Left lung (tissue), 4 donors: ENCODE measurements at regions not wholly inside any gene's neighbourhood (a gene's known extent, or its start where the extent isn't known, plus 50 kb on each side); places are given as distances from the start of the nearest gene placed in this dataset.

Experiments
- ATAC-seq: fragments of 200-7000 bp; cut with Tn5 transposase; one replicate; pipeline ENCODE4 v1.9.1; 2020; ENCODE audit warnings: moderate library complexity
- DNase-seq, 4 donors: peaks; one replicate each; pipeline ENCODE4 v3.0.0-alpha.2; 2013 to 2020
- H3K27ac ChIP-seq, 2 donors: fragments of 200-600 bp; sonication (generic) in 1 of 2; one replicate each; pipeline versions ENCODE4 v1.5.0 to v1.8.0; 2020 to 2021
- H3K27me3 ChIP-seq, 2 donors: fragments of 200-600 bp; sonication (generic) in 1 of 2; one replicate each; pipeline versions ENCODE4 v1.5.0 to v1.8.0; 2020 to 2021
- H3K36me3 ChIP-seq, 2 donors: fragments of 200-600 bp; sonication (generic) in 1 of 2; one replicate each; pipeline versions ENCODE4 v1.5.0 to v1.8.0; 2020 to 2021
- H3K4me1 ChIP-seq, 2 donors: fragments of 200-600 bp; one replicate each; pipeline ENCODE4 v1.8.0; 2021
- H3K4me3 ChIP-seq, 2 donors: fragments of 200-600 bp; sonication (generic) in 1 of 2; one replicate each; pipeline versions ENCODE4 v1.5.0 to v1.8.0; 2020 to 2021; ENCODE audit warnings: mild to moderate bottlenecking in 1 of 2
- H3K9me3 ChIP-seq, 2 donors: fragments of 200-600 bp; sonication (generic) in 1 of 2; one replicate each; pipeline versions ENCODE4 v1.5.0 to v1.8.0; 2020 to 2021
- CTCF ChIP-seq, 2 donors: fragments of 200-600 bp; sonication (generic) in 1 of 2; IDR thresholded peaks; one replicate each; pipeline versions ENCODE4 v1.5.0 to v1.8.0; 2021; ENCODE audit warnings: antibody characterized with exemption in 2 of 2
- intact Hi-C, 2 donors: fragments of 100-400 bp; cut with DNase I; formaldehyde crosslinking; loops; one replicate each; pipeline versions ENCODE4 v1.11.2 to v1.14.2; 2022
- donor health status: DM: no; HTN: yes; CAD: no.
- donor health status: DM: no; HTN: no; CAD: no.

- H3K36me3 ChIP-seq: no peaks in the 10 kb centered on the region
- DNase-seq (no peak), ATAC-seq (no peak)
- no peak overlapping the region for H3K27ac ChIP-seq
- peaks cover 0 to 38% of the 10 kb centered on the region in 2 donors for H3K27me3 ChIP-seq
- peaks cover 0 to 11% of the 10 kb centered on the region in 2 donors for H3K9me3 ChIP-seq
- intact Hi-C loops: no loop called here
- TF ChIP-seq CTCF (IDR thresholded peaks at IDR 0.05): no peak
- no peak overlapping the region for H3K4me3 ChIP-seq
- H3K4me1 ChIP-seq: no peaks in the 10 kb centered on the region
Measured at GRCh38 chr1:4210043-4210442, 310.0 kb upstream of the C1orf174 start.

GRCh38 chr1:4212796-4213195, 312.7 kb upstream of the C1orf174 start:
- H3K9me3 ChIP-seq: no peaks in the 10 kb centered on the region
- TF ChIP-seq CTCF (IDR thresholded peaks at IDR 0.05): no peak

GRCh38 chr1:4213366-4213973, 313.4 kb upstream of the C1orf174 start:
- Histone ChIP-seq H3K4me3 (no peak overlapping the region), H3K27ac (no peak overlapping the region), H3K9me3 (no peaks in the 10 kb centered on the region), H3K4me1 (no peaks in the 10 kb centered on the region), H3K27me3 (peaks cover 0 to 49% of the 10 kb centered on the region in 2 donors), H3K36me3 (no peaks in the 10 kb centered on the region)
- no peak for TF ChIP-seq CTCF (IDR thresholded peaks at IDR 0.05)
- ATAC-seq: no peak
- intact Hi-C loops: no loop called here
- no peak for DNase-seq

More at GRCh38 chr1:4212796-4213195, 312.7 kb upstream of the C1orf174 start:
- Histone ChIP-seq H3K4me1 (no peaks in the 10 kb centered on the region), H3K36me3 (no peaks in the 10 kb centered on the region), H3K27me3 (peaks cover 0 to 47% of the 10 kb centered on the region in 2 donors), H3K27ac (no peak overlapping the region), H3K4me3 (no peak overlapping the region)
- ATAC-seq (no peak), DNase-seq (no peak)
- intact Hi-C loops: no loop called here

GRCh38 chr1:4214826-4215225, 314.8 kb upstream of the C1orf174 start:
- H3K9me3 ChIP-seq: no peaks in the 10 kb centered on the region
- H3K4me3 ChIP-seq: no peak overlapping the region
- no peak for TF ChIP-seq CTCF (IDR thresholded peaks at IDR 0.05)
- peaks cover 0 to 57% of the 10 kb centered on the region in 2 donors for H3K27me3 ChIP-seq
- H3K36me3 ChIP-seq: no peaks in the 10 kb centered on the region
- no peaks in the 10 kb centered on the region for H3K4me1 ChIP-seq
- intact Hi-C loops: no loop called here
- DNase-seq (no peak), ATAC-seq (no peak)
- H3K27ac ChIP-seq: no peak overlapping the region

GRCh38 chr1:4215391-4215790, 315.3 kb upstream of the C1orf174 start:
- Histone ChIP-seq H3K36me3 (no peaks in the 10 kb centered on the region), H3K27ac (no peak overlapping the region), H3K4me1 (no peaks in the 10 kb centered on the region), H3K9me3 (no peaks in the 10 kb centered on the region), H3K4me3 (no peak overlapping the region), H3K27me3 (peaks cover 0 to 51% of the 10 kb centered on the region in 2 donors)
- no peak for TF ChIP-seq CTCF (IDR thresholded peaks at IDR 0.05)
- DNase-seq: no peak
- no peak for ATAC-seq
- intact Hi-C loops: no loop called here
